Medulla oblongata (tissue), 1 donor: ENCODE measurements at regions not wholly inside any gene's neighbourhood (a gene's known extent, or its start where the extent isn't known, plus 50 kb on each side); places are given as distances from the start of the nearest gene placed in this dataset.
"Not testable (repeated sequence)": the region's sequence is repeated elsewhere in the genome, so short reads cannot be mapped to it uniquely, and the experiment has no call there.

ENCODE experiments used
- DNase-seq: peaks from one replicate; pipeline ENCODE4 v3.0.0-alpha.2; 2015; ENCODE audit errors: extremely low spot score

DNA sequence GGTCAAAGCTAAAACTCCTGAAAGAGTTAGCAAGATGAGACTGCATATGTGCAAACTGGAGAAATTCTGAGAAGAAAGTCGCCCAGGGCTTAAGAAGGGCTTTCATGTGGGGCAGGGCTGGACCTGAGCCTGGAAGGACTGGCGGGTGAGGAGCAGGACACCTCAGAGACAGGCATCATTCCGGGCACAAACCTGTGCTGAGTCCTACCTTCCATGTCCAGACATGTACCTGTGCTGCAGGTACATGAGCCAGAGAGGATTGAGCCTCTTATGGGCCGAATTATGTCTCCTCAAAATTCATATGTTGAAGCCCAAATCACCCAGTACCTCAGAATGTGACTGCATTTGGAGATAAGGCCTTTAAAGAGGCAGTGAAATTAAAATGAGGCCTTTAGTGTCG lies 171.0 kb downstream of the QRSL1 start:
- no peak for DNase-seq

DNA sequence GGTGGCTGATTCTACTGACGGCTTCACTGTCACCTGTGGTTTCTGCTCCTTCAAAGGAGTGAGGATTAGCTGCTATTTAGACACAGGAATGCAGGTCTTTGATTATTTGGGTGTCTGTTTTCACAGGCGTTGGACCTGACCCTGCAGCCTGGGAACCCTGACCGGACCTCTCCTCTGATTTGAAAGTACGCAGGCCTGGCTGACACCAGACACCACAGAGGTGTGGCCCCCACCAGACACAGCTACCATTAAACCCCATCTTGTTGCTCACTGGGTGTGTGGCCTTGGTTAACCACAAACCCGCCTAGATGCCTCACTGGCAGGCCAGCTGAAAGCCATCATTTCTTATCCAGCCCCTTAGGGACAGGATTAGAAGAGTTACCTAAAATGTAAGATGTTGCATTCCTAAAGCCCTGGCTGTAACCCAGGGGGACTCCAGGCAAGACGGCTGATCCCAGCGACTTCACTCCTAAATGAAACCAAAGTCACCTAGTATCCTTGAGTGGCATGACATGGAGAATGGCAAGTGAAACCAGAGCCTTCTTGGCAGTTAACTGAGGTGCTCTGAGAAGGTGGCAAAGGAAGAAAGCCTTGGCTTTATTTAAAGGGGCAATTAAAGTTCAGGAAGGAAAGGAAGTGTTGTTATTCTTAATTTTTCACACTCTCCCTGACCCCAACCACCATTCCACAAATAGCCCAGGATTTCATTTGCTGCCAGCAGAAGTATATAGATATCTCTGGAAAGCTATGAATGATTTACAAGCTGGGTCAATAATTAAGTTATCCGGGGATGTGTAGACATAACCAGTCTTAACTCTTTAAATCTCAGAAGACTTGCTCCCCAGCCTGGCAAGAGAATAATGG lies 169.9 kb downstream of the QRSL1 start:
- no peak for DNase-seq

DNA sequence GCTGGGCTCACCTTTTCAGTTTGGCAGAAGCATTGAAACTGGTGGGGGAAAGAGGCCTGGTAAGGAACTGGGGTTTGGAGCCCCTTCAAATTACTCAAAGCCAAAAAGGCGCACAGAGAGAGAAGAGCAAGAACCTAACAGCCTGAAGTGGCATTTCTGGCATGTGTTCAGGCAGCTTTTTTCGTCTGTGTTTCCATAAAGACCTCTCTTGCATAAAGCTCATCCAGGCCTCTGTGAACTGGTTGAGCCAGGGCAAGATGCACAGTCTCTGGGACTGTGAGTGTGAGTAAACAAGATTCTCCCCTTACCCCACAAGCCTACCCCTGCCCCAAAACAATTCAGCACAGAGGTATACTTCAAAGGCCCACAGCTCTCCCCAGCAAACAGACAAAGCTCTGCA lies 167.8 kb downstream of the QRSL1 start:
- DNase-seq, result no peak

DNA sequence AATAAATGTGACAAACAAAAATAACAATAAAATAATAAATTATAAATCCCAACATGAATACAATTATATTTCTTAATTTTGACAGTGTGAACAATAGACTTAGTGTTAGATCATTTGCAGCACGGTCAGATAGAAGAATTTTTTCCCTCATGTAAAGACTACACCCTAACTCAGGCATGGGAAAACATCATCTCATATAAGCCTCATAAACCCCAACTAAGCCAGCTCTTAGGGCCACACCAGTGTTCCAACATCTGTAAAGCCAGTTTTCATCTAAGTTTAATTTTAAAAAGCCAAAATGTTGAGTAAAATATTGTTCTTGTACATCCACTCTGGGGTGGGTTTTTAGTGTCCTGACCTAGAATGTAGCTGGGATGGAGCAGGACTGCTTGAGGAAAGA lies 167.4 kb downstream of the QRSL1 start:
- no peak for DNase-seq

DNA sequence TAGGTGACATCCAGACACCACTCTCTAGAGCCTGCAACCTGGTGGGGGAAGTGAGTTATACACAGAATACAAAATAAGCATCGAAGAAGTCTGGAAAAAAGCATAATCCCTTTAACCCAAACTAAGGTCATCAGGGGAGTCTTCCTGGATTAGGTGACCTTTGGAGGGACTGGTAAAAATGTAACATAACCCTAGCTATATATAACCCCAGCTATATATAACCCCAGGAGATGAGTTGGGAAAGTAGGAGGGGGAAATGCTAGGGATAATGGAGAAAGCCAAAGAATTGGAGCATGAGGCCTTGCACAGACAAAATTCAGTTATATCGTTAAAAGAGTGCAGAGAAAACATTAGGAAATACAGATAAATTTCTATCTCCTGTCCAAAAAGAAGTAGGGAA lies 164.8 kb downstream of the QRSL1 start:
- DNase-seq, result no peak

DNA sequence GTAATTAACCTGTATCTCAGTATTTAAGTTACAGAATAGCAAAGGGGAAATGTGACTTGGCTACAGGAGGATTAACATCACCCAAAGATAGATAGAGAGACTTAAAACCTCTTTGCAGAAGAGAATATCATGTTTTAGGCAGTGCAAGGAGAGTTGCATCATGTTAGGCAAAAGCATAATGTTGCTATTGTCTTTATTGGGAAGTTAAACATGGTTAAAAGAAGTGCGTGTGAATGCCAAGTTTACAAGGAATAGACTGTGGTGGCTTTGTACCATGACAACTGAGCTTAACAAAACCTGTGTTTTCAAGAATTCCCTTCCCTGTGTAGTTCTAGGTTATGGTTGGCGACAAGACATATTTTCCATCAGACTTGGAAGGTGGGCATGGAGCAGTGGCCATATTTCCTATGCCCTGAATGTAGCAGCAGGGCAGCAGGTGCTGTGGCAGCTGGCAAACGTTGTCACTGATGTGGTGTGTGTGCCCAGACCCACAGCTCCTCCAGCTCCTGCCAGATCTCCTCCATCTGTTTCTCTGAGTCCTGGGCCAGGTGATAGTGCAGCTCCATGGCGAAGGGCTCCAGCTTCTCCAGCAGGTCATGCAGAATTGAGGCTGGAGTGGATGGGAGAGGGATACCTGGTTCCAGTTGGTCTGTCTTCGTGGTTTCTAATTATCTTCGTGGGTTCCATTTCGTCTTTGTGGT lies 163.3 kb downstream of the QRSL1 start:
- no peak for DNase-seq

DNA sequence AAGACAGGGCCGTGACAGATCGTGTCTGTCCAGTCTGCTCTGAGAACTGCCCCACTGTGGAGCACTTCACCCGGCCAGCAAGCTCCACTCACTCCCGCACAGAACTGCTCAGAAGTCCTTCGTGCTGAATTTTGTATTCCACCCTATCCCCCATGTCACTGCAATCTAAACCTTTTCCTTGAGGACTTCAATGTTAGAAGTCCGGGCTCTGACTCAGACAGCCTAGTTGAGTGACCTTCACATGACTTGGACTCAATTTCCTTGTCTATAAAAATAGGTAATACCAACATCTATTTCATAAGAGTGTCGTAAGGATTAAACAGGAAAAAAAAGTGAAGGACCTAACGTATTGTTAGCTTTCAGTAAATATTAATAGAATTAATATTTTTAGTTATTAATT lies 161.6 kb downstream of the QRSL1 start:
- no peak for DNase-seq

DNA sequence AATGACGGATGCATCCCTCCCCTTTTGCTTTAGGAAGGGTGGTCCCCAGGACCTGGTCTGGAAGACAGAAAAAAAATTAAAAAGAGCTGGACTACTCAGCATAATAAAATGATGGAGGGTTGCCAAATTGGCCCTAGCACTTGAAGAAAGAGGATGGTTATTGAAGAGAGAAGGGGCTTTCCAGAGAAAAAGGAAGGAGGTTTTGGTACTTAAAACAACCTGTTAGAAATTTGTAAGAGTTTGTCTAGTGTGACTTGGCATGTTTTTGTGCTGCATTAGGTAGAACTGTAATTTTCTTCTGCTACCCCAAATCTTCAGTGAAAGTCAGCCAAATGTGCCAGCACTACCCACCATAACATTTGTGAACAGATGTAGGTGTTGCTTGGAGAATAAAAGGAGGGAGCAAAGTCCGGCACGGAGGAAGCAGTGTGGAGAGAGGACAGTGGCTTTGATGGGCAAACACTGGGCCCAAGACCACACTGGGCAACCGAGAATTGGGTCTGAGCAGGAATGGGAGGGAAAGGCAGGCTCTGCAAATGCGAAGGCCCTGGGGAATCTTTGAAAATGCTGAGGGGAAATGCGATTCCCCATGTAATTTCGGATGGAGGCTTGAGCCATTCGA lies 160.9 kb downstream of the QRSL1 start:
- DNase-seq, result no peak

DNA sequence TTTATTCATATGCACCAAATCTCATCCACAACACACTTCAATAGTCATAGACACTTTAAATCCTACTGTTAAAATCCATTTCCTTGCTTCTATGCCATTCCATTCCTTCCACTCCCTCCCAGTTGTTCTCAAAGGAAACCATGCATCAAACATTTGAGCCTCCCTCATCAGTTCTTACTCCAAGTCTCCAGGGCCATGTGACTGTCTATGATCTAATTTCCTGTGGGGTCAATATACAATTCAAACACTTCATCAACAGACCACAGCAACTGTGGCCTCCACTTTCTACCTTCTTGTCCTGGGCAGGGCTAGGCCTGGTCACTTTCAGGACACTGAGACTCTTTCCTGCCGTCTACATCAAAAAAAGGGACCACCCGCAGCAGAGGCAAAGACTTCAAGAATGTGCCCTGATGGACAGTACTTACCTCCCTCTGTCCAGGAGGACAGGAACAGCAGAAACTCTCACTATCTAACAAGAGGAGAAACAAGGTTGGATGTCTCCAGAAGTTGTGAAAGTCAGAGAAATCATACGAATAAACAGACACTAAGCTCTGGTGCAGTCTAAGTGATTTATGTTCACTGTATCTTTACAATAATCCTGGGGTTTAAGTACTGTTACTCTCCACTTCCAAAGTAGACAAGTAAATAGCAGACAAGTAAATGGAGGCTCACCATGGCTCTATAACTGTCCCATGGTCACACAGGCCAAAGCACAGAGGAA lies 160.2 kb downstream of the QRSL1 start:
- no peak for DNase-seq

DNA sequence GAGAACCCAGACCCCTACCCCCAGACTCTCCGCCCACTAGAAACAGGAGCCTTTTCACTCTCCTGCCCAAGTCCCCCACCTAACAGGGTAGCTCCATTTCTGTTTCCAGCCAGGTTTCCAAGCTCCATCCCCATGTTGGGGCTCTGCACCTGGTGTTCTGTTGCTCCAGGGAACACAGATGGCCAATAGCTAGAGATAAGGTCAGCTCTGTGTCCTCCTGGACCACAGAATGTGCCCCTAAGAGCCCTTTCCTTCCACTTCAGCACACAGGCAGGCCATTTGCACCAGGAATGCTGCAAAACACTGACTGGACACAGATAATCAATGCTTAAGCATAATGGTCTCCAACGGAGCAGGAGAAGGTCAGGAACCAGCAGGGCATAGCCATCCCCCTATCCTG lies 159.4 kb downstream of the QRSL1 start:
- no peak for DNase-seq

DNA sequence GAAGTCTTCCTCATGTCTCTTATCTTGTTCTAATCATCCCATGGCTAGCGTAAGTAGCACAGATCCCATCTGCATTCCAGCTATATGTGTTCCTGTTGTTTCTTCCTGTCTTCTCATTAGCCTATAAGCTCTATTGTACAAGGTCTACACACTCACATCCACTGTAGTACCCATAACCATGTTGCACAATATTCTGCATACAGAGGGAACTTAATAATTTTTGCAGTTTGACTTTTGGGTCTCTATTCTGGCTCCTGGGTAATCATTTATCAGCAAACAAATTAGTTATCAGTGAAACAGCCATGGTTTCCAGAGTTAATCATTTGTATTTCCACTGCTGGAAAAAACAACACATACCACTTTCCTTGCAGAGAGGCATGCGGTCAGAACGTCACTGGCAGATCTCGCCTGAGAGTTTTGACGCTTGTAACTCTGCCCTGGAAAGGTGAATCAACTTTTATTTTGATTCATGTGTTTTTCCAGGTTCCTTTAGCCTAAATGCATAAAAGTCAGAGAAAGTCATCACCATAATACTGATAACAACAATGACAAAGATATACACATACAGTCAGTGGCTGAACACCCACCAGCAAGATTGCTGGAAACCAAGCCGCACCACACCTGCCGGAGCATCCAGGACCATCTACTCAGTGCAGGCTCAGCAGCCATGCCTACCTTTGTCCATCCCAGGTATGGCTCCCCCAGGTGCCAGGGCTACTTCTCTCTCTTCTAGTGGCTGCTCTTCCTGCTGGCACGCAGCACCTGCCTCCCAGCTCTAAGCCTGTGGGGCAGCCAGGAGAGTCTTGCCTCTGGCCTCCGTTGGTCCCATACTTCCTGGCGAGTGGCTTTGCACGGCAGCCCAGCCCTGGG lies 158.2 kb downstream of the QRSL1 start:
- no peak for DNase-seq

DNA sequence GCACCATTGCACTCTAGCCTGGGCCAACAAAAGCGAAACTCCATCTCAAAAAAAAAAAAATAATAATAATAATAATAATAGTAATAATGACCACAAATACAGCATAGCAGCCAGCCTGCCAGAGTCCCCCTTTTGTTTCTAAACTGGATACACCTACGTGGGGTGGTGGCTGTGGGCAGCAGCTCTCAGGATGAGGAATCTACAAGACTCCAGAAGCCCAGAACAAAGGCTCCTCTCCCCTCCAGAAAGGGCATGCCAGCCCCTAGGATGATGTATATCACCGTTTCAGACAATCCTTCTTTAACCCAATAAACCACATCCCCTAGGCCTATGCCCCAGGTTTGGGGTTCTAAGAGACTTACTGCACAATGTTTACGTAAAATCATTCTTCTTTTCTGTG lies 155.9 kb downstream of the QRSL1 start:
- DNase-seq, result no peak

DNA sequence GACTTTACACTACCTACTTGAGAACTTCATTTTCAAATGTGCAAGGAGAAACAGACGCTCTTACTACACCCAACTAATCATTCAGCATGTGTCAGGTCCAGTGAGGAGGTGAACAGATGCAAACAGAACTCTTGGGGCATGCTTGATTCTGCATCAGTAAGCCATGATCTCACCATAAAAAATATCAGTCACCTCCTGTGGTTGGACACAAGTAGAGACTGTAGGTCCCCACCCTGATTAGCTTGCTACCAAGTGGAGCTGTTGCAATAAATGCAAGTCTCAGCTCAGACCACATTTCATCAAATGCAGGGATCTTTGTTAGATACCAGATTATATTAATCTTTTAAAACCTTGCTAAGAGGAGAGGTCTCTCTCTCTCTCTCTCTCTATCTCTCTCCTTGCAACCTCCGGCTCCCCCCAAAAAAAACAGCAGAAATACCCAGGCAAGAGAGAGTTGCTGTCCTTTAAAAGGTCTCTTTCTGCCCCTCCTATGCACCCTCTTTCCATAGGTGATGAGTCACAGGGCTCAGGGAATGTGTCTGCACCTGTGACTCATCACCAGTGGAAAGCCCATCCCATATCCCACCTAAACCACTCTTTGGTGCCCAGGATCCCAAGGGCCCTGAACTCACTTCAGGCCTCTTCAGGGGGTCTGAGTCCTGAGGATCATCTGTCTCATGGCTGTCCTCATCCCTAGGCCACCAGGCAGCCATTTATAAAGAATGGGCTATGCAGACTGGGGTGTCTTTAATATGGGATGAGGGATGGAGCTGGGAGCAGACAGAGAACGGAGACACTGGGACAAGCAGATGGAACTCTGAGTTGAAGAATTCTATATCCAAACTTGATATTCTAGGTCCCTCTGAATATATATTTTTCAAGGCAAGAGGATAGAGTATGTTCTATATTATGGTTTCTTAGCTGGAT lies 154.5 kb downstream of the QRSL1 start:
- no peak for DNase-seq

DNA sequence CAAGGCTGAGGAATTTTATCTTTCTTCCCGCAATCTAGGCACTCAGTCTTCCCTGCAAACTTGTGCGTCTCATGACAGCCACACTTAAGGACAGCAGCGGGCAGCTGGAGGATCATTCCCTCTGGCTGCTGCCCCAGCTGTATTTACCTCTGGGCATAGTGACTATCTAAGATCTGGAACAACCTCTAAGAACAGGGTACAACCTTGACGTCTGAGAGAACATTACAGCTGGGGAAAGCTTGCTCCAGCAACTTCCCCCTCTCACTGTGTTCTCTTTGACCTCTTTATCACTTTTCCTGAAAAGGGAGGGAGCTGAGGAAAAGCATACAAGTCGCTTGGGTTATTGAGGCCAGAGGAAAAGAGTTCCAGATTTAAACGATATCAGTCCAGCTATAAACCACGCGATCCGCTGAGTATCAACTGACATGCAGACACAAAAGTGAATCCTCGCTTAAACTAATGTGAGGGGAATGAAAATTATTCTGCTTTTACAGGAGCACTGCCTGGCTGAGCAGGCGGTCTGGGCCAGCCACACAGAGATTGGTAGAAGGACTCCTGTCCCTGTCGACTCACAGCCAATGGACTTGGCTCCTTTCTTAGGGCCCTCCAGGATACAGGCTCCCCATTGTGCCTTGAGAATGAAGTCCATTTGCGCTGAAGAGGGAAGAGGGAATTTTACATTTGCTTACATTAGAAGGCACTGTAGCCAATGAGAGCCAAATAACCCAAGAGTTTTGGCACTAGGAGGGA lies 153.3 kb downstream of the QRSL1 start:
- no peak for DNase-seq

DNA sequence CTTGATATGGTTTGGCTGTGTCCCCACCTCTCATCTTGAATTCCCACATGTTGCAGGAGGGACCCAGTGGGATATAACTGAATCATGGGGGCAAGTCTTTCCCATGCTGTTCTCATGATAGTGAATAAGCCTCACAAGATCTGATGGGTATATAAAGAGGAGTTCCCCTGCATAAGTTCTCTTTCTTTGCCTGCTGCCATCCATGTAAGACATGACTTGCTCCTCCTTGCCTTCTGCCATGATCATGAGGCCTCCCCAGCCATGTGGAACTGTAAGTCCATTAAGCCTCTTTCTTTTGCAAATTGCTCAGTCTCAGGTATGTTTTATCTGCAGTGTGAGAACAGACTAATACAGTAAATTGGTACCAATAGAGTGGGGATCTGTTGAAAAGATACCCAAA lies 150.2 kb downstream of the QRSL1 start:
- DNase-seq, result not testable (repeated sequence)

DNA sequence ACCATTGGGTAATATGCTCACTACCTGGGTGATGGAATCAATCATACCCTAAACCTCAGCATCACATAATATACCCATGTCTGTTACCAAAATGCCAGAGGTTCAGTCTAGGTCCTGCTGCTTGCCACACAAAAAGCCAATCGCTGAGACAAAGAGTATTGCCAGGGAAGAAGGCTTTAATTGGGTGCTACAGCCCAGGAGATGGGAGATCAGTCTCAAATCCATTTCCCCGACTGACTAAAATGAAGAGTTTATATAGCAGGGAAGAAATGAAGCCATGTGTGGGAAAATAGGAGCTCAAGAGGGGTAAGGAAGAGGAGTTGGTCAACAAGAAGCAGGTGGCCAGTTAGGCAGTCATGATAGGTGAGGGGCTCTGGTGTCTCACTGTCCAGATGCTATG lies 149.6 kb downstream of the QRSL1 start:
- DNase-seq, result no peak

DNA sequence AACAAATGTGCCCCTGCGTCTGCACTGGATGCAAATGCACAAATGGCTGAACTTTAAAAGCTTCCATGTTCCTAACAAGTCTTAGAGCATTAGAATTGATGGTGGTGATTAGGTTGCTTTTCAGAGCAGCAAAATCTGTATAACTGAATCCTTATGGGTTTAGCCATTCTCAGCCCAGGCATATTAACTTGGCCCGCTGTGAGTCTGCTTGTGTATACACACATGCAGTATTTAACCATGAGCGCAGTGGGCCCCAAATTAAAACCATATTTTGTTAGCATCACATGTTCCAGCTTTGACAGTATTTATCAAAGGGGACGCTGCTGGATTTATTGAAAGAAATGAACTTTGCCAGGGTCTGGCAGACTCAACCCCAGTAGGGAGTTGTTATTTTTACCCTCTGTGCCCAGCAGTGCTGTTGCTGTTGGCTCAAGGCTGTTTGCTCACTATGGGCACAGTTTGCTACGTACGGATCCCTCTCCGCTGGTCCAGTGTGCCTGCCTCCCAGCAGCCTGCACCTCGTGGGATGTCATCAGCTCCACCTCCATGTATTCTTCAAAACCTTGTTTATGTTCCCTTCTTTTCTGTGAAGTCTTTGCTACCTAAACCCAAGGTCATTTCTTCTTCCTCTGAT lies 144.7 kb downstream of the QRSL1 start:
- no peak for DNase-seq

DNA sequence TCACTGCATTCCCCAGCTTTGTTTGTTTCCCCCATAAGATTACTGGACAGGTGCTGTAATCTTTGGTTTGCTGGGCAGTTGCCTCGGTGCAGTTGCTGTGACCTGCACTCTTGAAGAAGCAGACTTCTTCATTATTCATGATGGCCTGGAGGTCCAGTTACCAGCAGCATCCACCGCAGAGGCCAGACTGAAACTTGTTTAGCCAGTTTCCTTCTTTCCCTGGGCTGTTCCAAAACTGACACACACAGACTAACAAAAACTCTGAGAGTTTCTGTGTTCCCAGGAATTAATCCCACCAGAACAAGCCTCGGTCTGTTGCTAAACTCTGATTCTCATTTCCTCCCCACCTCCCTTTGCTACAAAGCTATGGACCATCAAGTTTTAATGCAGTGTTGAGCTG lies 144.1 kb downstream of the QRSL1 start:
- no peak for DNase-seq
